ENCODE measurements at regions not wholly inside any gene's neighbourhood (a gene's known extent, or its start where the extent isn't known, plus 50 kb on each side); places are given as distances from the start of the nearest gene placed in this dataset.

DNA sequence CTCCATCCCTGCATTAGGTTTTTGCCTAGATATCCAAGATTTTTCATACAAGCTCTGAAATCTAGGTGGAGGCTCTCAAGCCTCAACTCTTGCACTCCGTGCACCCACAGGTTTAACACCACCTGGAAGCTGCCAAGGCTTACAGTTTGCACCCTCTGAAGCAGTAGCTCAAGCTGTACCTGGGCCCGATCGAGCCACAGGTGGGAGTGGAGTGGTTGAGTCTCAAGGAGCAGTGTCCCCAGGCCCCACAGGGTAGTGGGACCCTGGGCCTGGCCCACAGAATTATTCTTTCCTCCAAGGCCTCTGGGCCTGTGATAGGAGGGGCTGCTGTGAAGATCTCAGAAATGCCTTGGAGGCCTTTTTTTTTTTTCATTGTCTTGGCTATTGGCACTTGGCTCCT is 973.5 kb upstream of the MAP3K7 start:
- intact Hi-C loops (cut with micrococcal nuclease; ENCODE audit: unreplicated experiment): no loop called here
- H3K27me3 ChIP-seq (replicated peaks; ENCODE audit: insufficient read depth, low read depth, low read length, poor library complexity): no peaks in the 10 kb centered on the region
- TF ChIP-seq, protein P1, sequence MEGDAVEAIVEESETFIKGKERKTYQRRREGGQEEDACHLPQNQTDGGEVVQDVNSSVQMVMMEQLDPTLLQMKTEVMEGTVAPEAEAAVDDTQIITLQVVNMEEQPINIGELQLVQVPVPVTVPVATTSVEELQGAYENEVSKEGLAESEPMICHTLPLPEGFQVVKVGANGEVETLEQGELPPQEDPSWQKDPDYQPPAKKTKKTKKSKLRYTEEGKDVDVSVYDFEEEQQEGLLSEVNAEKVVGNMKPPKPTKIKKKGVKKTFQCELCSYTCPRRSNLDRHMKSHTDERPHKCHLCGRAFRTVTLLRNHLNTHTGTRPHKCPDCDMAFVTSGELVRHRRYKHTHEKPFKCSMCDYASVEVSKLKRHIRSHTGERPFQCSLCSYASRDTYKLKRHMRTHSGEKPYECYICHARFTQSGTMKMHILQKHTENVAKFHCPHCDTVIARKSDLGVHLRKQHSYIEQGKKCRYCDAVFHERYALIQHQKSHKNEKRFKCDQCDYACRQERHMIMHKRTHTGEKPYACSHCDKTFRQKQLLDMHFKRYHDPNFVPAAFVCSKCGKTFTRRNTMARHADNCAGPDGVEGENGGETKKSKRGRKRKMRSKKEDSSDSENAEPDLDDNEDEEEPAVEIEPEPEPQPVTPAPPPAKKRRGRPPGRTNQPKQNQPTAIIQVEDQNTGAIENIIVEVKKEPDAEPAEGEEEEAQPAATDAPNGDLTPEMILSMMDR (conservative IDR thresholded peaks at IDR 0.05; ENCODE audit: low read depth, low read length): no peak
- no peak for TF ChIP-seq EZH2 (IDR thresholded peaks at IDR 0.05; ENCODE audit: borderline replicate concordance, low read depth, low read length, poor library complexity, severe bottlenecking)
- no peaks in the 10 kb centered on the region for H3K36me3 ChIP-seq (ENCODE audit: insufficient read depth, low read length, poor library complexity, severe bottlenecking)
- CTCF ChIA-PET: no interaction called here
- H3K9me3 ChIP-seq (ENCODE audit: low read depth, low read length, poor library complexity, severe bottlenecking): no peaks in the 10 kb centered on the region
- DNase-seq (ENCODE audit: low spot score): no peak
- H3K4me3 ChIP-seq (ENCODE audit: low read depth, low read length, poor library complexity, severe bottlenecking): no peak overlapping the region
- POLR2A ChIA-PET (ENCODE audit: low non-redundant PET): no interaction called here
- H3K4me1 ChIP-seq (ENCODE audit: insufficient read depth, low read length, poor library complexity, severe bottlenecking): no peaks in the 10 kb centered on the region
- BruUV-seq (replicated peaks): no TSS peak
- no peak overlapping the region for H3K27ac ChIP-seq (ENCODE audit: low read depth, low read length, poor library complexity, severe bottlenecking)

DNA sequence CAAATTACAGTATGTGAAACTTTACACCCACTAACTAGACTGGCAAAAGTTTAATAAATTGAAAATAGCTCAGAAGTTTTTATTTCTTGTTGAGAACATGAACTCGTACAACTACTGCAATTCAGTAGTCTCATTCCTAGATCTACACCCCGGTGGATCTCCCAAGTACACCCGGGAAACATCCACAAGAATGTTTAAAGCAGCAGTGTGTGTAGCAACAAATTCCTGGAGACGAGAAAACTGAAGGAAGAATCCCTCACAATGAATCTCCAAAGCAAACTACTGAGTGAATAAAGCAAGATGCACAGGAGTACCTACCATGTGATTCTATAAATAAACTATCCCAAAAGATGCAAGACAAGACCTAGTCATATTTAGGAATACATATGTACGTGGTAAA is 954.0 kb upstream of the MAP3K7 start:
- ChIA-PET CTCF (no interaction called here), POLR2A (ENCODE audit: low non-redundant PET) (no interaction called here)
- intact Hi-C loops (cut with micrococcal nuclease; ENCODE audit: unreplicated experiment): no loop called here
- H3K36me3 ChIP-seq (ENCODE audit: insufficient read depth, low read length, poor library complexity, severe bottlenecking): no peaks in the 10 kb centered on the region
- no peak for DNase-seq (ENCODE audit: low spot score)
- TF ChIP-seq, protein P1 (conservative IDR thresholded peaks at IDR 0.05; ENCODE audit: low read depth, low read length): no peak
- no peak for TF ChIP-seq EZH2 (IDR thresholded peaks at IDR 0.05; ENCODE audit: borderline replicate concordance, low read depth, low read length, poor library complexity, severe bottlenecking)
- no peaks in the 10 kb centered on the region for H3K4me1 ChIP-seq (ENCODE audit: insufficient read depth, low read length, poor library complexity, severe bottlenecking)
- no peak overlapping the region for H3K27ac ChIP-seq (ENCODE audit: low read depth, low read length, poor library complexity, severe bottlenecking)
- no peak overlapping the region for H3K4me3 ChIP-seq (ENCODE audit: low read depth, low read length, poor library complexity, severe bottlenecking)
- no TSS peak for BruUV-seq (replicated peaks)
- H3K9me3 ChIP-seq (ENCODE audit: low read depth, low read length, poor library complexity, severe bottlenecking): no peaks in the 10 kb centered on the region
- H3K27me3 ChIP-seq (replicated peaks; ENCODE audit: insufficient read depth, low read depth, low read length, poor library complexity): no peaks in the 10 kb centered on the region

DNA sequence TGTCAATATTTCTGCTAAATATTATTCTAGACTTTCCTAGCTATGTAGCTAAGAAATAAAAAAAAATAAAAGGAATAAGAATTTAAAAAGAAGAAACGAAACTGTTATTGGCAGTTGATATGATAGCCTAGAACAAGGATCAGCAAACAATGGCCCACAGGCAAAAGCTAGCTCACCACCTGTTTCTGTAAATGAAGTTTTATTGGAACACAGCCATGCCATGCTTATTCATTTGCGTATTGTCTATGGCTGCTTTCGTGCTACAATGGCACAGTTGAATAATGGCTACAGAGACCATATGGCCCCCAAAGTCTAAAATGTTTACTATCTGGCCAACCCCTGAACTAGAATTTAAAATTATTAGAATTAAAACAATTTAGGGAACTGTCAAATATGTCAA is 952.6 kb upstream of the MAP3K7 start:
- H3K9me3 ChIP-seq (ENCODE audit: low read depth, low read length, poor library complexity, severe bottlenecking): no peaks in the 10 kb centered on the region
- TF ChIP-seq EZH2 (IDR thresholded peaks at IDR 0.05; ENCODE audit: borderline replicate concordance, low read depth, low read length, poor library complexity, severe bottlenecking): no peak
- TF ChIP-seq, protein P1 (conservative IDR thresholded peaks at IDR 0.05; ENCODE audit: low read depth, low read length): no peak
- H3K36me3 ChIP-seq (ENCODE audit: insufficient read depth, low read length, poor library complexity, severe bottlenecking): no peaks in the 10 kb centered on the region
- H3K4me1 ChIP-seq (ENCODE audit: insufficient read depth, low read length, poor library complexity, severe bottlenecking): no peaks in the 10 kb centered on the region
- no peak overlapping the region for H3K27ac ChIP-seq (ENCODE audit: low read depth, low read length, poor library complexity, severe bottlenecking)
- ChIA-PET CTCF (no interaction called here), POLR2A (ENCODE audit: low non-redundant PET) (no interaction called here)
- intact Hi-C loops (cut with micrococcal nuclease; ENCODE audit: unreplicated experiment): no loop called here
- DNase-seq (ENCODE audit: low spot score): no peak
- H3K27me3 ChIP-seq (replicated peaks; ENCODE audit: insufficient read depth, low read depth, low read length, poor library complexity): no peaks in the 10 kb centered on the region
- H3K4me3 ChIP-seq (ENCODE audit: low read depth, low read length, poor library complexity, severe bottlenecking): no peak overlapping the region
- BruUV-seq (replicated peaks): no TSS peak

All from A673 (cell line).